NCI-H2029 (cell line): ENCODE measurements at regions not wholly inside any gene's neighbourhood (a gene's known extent, or its start where the extent isn't known, plus 50 kb on each side); places are given as distances from the start of the nearest gene placed in this dataset.

ENCODE experiments used
- DNase-seq: peaks from one replicate; lab custom pipeline; 2025; lab: John Stamatoyannopoulos, UW

GRCh38 chr10:112047674-112048073 is 135.9 kb downstream of the GPAM start:
- DNase-seq = no peak

GRCh38 chr10:112052166-112052565 is 131.4 kb downstream of the GPAM start:
- DNase-seq = no peak

DNA sequence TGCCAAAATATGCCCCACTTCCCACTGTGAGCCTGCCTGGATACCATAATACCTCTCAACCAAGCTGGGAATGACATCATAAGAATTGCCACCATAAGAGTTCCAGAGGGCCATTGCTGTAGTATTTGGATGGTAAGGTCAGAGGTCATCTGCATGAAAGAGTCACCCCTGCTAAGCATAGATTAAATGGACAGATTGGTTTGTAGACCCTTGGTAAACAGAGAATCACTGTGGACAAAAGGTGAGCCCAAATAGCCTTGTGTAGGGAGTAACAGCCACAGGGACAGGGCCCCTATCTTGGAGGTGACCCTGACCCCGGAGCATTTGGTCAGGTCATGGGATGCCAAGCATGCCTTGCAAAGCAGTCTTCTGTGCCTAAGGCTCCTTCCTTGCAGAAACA is 129.7 kb downstream of the GPAM start:
- DNase-seq = no peak

DNA sequence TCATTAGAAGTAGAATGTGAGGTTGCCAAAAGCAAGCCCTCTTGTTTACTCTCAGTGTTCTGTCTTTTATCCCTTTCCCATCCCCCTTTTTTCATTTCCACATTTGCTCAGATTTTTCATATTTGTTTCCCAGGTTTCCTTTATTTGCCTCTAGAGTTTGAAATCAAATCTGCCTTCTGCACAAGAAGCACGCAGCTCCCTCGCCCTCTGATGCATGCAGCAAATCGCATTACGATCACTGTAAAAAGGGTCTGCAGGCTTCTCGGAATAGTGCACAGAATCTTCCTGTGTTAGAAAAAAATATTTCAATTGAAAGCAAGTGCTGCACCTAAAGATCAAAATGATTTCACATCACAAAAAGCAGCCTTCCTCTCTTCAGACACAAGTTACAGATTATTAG is 129.0 kb downstream of the GPAM start:
- no peak for DNase-seq

DNA sequence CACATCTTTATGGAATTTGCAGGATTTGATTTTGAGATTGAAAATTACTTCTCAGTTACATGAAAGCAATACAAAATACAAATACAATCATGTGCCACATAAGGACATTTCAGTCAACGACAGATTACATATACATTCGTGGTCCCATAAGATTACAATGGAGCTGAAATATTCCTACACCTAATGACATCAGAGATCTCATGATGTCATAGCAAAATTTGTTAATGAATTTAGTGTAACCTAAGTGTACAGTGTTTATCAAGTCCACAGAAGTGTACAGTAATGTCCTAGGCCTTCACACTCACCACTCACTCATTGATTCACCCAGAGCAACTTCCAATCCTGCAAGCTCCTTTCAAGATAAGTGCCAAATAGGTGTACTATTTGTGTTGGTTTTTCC is 126.5 kb downstream of the GPAM start:
- DNase-seq = no peak

GRCh38 chr10:112059220-112059619 is 124.3 kb downstream of the GPAM start:
- no peak for DNase-seq

- DNase-seq = no peak
Observed at GRCh38 chr10:112071596-112072133, 111.9 kb downstream of the GPAM start.

DNA sequence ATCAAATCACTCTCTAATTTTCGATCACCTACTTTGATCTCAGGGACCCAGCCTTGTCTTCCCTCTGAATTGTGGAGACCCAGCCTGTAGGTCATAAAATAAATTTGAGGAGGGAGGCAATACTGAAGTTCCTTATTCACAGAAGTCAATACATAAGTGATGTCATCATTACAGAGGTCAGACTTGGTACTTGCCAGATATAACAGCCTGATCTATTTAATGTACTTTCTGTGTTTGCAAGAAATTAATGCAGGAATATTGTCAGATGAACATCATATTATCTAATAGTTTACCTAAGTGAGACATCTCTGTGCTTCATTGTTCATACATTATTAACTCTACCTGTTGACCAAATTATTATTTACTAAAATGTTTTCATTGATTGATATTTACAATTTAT is 105.6 kb downstream of the GPAM start:
- no peak for DNase-seq

DNA sequence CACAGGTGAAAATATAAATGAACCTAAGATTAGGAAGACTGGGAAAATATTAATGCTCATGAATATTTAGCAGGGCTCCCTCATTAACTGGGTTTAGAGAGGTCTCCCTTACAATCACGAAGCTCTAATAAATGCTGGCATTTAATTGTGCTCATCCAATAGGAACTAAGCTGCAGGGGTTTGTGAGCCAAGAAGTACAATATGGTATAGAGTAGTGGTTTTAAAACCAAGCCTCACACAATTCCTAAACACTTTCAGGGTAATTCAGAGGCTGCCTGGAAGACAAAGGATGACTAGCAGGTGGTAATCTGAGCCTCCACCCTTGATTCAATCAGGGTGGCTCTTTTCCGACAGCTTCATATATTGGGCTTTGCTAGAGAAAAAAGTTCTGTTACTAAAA is 103.3 kb downstream of the GPAM start:
- DNase-seq = no peak

- DNase-seq = no peak
Observed at GRCh38 chr10:112082120-112082519, 101.4 kb downstream of the GPAM start.

DNA sequence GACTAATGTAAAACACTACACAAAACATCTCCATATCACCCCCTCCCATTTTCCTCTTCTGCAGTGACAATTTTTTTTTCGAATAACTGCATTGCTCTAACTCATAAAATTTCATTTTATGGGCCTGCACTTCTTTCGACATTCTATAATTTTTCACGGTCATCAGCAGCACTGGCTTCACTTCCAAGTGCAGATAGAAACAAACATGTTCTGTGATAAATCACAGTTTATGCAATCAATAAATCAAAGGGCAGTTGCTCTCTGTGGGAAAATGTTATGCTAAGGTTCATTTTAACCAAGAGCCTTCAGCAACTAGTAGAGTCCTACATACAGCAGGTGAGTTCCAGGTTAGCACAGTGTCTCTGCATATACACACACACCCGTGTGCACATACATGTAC is 100.1 kb downstream of the GPAM start:
- no peak for DNase-seq

GRCh38 chr10:112087953-112088456 is 95.6 kb downstream of the GPAM start:
- DNase-seq = no peak

DNA sequence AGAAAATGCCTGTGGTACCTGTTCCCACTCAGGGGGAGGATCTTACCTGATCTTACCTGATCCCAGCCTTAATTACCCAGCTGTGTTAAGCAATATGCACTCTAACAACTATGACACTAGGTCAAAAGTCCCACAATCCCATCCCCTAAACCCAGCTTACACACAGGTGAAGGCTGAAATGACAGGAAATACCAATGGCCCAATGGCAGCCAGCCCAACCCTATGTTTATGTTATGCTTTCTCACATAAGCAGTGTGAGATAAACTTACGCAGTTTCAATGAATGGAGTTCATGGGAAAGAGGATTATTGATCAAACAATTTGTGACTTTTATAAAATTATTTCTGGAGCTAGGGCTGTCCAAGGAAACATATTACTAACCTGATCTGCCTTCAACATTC is 91.9 kb downstream of the GPAM start:
- DNase-seq = no peak

DNA sequence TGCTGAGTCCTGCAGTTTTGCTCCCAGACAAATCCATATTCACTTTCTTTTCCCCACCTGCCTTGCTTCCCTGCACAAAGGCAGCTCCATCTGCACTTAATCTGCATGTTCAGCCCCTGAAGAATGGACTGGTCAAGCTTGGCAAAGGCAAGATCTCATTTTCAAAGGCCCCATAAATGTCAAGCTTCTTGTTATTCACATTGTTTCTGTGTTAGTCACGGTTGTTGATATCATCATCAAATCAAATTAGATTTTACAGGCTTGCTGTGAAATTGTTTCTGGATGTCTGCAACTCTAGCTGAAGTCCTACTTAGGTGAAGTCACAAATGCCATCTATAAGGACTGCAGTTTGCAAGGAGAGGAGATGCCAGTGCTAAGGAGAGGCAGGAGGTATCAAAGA is 91.0 kb downstream of the GPAM start:
- no peak for DNase-seq

- DNase-seq = no peak
Observed at GRCh38 chr10:112094984-112095383, 88.6 kb downstream of the GPAM start.

DNA sequence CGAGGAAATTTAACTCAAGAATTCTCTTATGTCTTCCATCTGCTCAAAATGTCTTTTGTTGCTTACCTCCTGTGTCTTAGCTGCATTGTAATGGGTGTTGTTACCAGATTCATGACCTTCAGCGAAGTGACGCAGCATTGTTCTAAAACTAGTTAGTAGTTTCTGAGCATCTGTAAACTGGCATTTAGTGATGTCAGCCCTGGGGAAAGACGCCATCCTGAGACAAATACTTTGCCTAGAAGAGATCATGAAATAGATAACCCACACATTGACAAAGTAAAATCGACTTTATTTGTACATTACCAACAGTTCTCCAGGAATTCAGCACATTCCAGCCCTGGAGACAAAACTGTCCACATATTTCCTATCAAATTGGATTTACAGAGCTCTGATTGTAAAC is 87.8 kb downstream of the GPAM start:
- DNase-seq = no peak

DNA sequence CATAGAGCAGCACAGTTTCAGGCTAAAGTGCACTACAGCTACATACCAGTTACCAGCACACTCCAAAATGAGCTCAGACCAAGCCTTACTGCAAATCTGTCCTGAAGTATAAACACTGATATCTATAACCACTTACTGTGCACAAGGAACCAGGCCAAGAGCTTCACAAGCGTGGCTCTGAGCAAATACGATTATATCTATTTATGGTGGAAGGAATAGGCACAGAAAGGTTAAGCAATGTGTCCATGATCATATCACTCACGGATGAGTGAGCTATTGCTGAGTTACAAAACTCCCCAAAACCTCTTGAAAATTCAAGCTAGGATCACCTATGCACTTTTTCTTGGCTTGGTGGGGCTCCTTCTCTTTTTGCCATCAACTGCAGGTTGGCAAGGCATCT is 84.9 kb downstream of the GPAM start:
- DNase-seq = no peak
